22Rv1 (cell line): ENCODE measurements at regions not wholly inside any gene's neighbourhood (a gene's known extent, or its start where the extent isn't known, plus 50 kb on each side); places are given as distances from the start of the nearest gene placed in this dataset.
"Not testable (repeated sequence)": the region's sequence is repeated elsewhere in the genome, so short reads cannot be mapped to it uniquely, and the experiment has no call there.

ENCODE experiments used
- H3K27ac ChIP-seq: fragments of 450-650 bp; 2 replicates; pipeline ENCODE4 v1.5.1; 2017
- ZFX ChIP-seq: fragments of 450-650 bp; IDR thresholded peaks from 2 replicates; pipeline ENCODE4 v1.6.1; 2017; ENCODE audit warnings: antibody characterized with exemption, borderline replicate concordance
- TF ChIP-seq, protein P1 (sequence below): fragments of 450-650 bp; IDR thresholded peaks from 2 replicates; pipeline ENCODE4 v1.5.1; 2017; ENCODE audit warnings: mild to moderate bottlenecking

DNA sequence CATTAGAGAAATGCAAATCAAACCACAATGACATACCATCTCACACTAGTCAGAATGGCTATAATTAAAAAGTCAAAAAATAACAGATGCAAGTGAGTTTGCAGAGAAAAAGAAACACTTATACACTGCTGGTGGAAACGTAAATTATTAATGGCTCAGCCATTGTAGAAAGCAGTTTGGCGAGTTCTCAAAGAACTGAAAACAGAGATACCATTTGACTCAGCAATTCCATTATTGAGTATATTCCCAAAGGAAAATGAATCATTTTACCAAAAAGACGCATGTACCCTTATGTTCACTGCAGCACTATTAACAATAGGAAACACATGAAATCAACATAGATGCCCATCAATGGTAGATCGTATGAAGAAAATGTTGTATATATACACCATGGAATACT, 75.0 kb downstream of the NAA11 start:
- no peak overlapping the region for H3K27ac ChIP-seq
- TF ChIP-seq, protein P1, sequence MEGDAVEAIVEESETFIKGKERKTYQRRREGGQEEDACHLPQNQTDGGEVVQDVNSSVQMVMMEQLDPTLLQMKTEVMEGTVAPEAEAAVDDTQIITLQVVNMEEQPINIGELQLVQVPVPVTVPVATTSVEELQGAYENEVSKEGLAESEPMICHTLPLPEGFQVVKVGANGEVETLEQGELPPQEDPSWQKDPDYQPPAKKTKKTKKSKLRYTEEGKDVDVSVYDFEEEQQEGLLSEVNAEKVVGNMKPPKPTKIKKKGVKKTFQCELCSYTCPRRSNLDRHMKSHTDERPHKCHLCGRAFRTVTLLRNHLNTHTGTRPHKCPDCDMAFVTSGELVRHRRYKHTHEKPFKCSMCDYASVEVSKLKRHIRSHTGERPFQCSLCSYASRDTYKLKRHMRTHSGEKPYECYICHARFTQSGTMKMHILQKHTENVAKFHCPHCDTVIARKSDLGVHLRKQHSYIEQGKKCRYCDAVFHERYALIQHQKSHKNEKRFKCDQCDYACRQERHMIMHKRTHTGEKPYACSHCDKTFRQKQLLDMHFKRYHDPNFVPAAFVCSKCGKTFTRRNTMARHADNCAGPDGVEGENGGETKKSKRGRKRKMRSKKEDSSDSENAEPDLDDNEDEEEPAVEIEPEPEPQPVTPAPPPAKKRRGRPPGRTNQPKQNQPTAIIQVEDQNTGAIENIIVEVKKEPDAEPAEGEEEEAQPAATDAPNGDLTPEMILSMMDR, result no peak
- TF ChIP-seq ZFX, result no peak

GRCh38 chr4:79249881-79250503, 75.9 kb downstream of the NAA11 start:
- TF ChIP-seq ZFX, result no peak
- TF ChIP-seq, protein P1, result no peak
- H3K27ac ChIP-seq, result no peak overlapping the region

- no peak overlapping the region for H3K27ac ChIP-seq
- no peak for TF ChIP-seq ZFX
- TF ChIP-seq, protein P1, result no peak
These were observed 77.3 kb downstream of the NAA11 start for GRCh38 chr4:79248610-79249009.

- H3K27ac ChIP-seq, result no peak overlapping the region
- TF ChIP-seq, protein P1, result no peak
- TF ChIP-seq ZFX, result no peak
These were observed 78.0 kb downstream of the NAA11 start for GRCh38 chr4:79247695-79248394.

GRCh38 chr4:79245200-79245940, 80.5 kb downstream of the NAA11 start:
- H3K27ac ChIP-seq, result not testable (repeated sequence)

DNA sequence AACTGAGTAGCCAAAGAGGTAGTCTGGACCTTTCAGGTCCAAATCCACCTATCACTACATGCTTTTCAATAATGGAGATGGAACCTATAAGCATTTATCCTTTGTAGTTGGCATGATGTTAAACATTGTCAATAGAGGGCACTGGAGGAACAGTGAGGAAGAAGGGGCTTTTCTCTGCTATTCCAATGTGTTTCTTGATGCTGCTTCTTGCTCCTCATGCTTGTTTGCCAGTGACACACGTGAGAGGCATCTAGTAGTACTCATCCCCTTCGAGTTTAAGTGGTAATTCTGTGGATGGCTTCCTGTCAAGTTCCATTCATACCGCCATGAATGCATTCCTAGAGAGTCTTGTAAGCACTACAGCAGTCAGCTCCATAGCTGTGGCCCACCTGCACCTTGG, 84.0 kb downstream of the NAA11 start:
- TF ChIP-seq, protein P1, result peak; percentile 48
- TF ChIP-seq ZFX, result no peak
- no peak overlapping the region for H3K27ac ChIP-seq

DNA sequence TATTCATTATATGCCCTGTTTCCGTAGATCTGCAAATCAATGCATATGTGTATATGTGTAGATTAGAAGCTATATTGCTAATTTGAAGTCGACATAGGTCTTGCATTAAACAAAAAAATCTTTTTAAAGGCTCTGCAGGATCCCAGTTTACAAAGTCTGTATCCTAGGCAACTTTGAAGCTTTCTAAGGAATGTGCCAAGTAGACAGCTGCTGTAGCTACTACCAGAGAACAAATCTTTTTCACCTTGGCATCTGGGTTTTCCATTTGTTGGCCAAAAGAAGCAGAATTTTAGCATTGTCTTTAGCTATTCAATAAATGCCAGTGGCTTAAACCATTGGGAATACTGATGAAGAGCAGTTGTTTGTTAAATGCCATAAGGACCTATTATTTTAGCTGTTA, 88.0 kb downstream of the NAA11 start:
- no peak for TF ChIP-seq ZFX
- TF ChIP-seq, protein P1, result no peak
- H3K27ac ChIP-seq, result no peak overlapping the region
